ENCODE measurements at regions not wholly inside any gene's neighbourhood (a gene's known extent, or its start where the extent isn't known, plus 50 kb on each side); places are given as distances from the start of the nearest gene placed in this dataset.
"Not testable (repeated sequence)": the region's sequence is repeated elsewhere in the genome, so short reads cannot be mapped to it uniquely, and the experiment has no call there.

DNA sequence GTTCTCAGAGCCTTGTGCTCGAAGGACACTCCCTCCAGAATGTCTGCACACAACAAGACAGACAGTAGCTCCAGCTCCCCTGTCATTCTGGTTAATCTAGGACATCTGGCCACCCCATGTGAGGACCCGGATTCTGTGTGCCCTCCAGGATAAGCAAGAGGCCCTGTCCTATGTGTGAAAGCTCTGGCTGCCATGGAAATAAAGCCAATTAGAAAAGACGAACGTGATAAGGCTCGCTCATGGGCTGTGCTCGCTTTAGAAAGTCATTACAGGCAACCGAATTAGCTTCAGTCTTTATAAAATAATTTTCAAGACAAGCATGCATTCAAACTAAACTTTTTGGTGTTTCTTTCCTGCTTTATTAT, 263.4 kb downstream of the INHBA start:
- Histone ChIP-seq H3K4me3 (ENCODE audit: low read length) (no peak overlapping the region), H3K27me3 (ENCODE audit: control insufficient read depth, insufficient read depth, low read length) (no peaks in the 10 kb centered on the region), H3K36me3 (ENCODE audit: control insufficient read depth, low read depth, low read length) (no peaks in the 10 kb centered on the region), H3K9me3 (ENCODE audit: control insufficient read depth, low read depth, low read length) (no peaks in the 10 kb centered on the region), H3K4me1 (ENCODE audit: control insufficient read depth, low read depth, low read length) (no peaks in the 10 kb centered on the region), H3K9ac (ENCODE audit: low read length) (no peak overlapping the region), H3K27ac (ENCODE audit: low read length) (no peak overlapping the region)

GRCh38 chr7:41438705-41439514, 264.0 kb downstream of the INHBA start:
- H3K9ac ChIP-seq (ENCODE audit: low read length) = no peak overlapping the region
- H3K4me3 ChIP-seq (ENCODE audit: low read length) = no peak overlapping the region
- H3K36me3 ChIP-seq (ENCODE audit: control insufficient read depth, low read depth, low read length) = no peaks in the 10 kb centered on the region
- no peak overlapping the region for H3K27ac ChIP-seq (ENCODE audit: low read length)
- no peaks in the 10 kb centered on the region for H3K4me1 ChIP-seq (ENCODE audit: control insufficient read depth, low read depth, low read length)
- no peaks in the 10 kb centered on the region for H3K27me3 ChIP-seq (ENCODE audit: control insufficient read depth, insufficient read depth, low read length)
- no peaks in the 10 kb centered on the region for H3K9me3 ChIP-seq (ENCODE audit: control insufficient read depth, low read depth, low read length)

GRCh38 chr7:41437257-41438196, 265.4 kb downstream of the INHBA start:
- Histone ChIP-seq H3K9me3 (ENCODE audit: control insufficient read depth, low read depth, low read length) (no peaks in the 10 kb centered on the region), H3K27me3 (ENCODE audit: control insufficient read depth, insufficient read depth, low read length) (no peaks in the 10 kb centered on the region), H3K4me3 (ENCODE audit: low read length) (no peak overlapping the region), H3K9ac (ENCODE audit: low read length) (no peak overlapping the region), H3K4me1 (ENCODE audit: control insufficient read depth, low read depth, low read length) (no peaks in the 10 kb centered on the region), H3K36me3 (ENCODE audit: control insufficient read depth, low read depth, low read length) (no peaks in the 10 kb centered on the region), H3K27ac (ENCODE audit: low read length) (no peak overlapping the region)

DNA sequence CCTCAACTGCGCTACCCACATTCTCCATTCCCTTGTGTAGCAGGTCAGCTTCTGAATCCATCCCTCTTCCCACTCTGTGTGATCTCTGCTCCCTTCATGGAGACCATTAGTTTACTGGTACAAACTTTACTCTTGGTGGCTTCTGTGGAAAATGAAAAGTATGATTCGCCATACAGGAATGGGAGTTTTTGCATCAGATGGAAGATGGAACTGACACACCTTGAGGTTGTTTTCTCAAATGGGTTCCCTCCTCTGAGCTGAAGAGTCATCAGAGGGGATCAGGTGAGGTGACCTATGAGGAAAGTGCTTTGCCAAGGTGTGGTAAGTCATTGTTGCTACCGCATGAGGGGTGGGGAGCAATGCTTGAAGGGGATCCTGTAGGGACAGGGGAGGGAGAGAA, 266.8 kb downstream of the INHBA start:
- no peak overlapping the region for H3K9ac ChIP-seq (ENCODE audit: low read length)
- no peaks in the 10 kb centered on the region for H3K27me3 ChIP-seq (ENCODE audit: control insufficient read depth, insufficient read depth, low read length)
- H3K4me1 ChIP-seq (ENCODE audit: control insufficient read depth, low read depth, low read length) = no peaks in the 10 kb centered on the region
- no peaks in the 10 kb centered on the region for H3K36me3 ChIP-seq (ENCODE audit: control insufficient read depth, low read depth, low read length)
- no peaks in the 10 kb centered on the region for H3K9me3 ChIP-seq (ENCODE audit: control insufficient read depth, low read depth, low read length)
- H3K4me3 ChIP-seq (ENCODE audit: low read length) = no peak overlapping the region
- H3K27ac ChIP-seq (ENCODE audit: low read length) = no peak overlapping the region

DNA sequence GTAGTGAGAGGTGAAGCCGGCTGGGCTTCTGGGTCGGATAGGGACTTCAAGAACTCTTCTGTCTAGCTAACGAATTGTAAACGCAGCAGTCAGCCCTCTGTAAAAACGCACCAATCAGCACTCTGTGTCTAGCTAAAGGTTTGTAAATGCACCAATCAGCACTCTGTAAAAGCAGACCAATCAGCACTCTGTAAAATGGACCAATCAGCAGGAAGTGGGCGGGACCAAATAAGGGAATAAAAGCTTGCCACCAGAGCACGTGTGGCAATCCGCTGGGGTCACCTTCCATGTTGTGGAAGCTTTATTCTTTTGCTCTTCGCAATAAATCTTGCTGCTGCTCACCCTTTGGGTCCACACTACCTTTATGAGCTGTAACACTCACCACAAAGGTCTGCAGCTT, 267.9 kb downstream of the INHBA start:
- H3K9me3 ChIP-seq (ENCODE audit: control insufficient read depth, low read depth, low read length); H3K4me3 ChIP-seq (ENCODE audit: low read length); H3K27me3 ChIP-seq (ENCODE audit: control insufficient read depth, insufficient read depth, low read length); H3K36me3 ChIP-seq (ENCODE audit: control insufficient read depth, low read depth, low read length); H3K9ac ChIP-seq (ENCODE audit: low read length); H3K27ac ChIP-seq (ENCODE audit: low read length); H3K4me1 ChIP-seq (ENCODE audit: control insufficient read depth, low read depth, low read length): not testable (repeated sequence)

DNA sequence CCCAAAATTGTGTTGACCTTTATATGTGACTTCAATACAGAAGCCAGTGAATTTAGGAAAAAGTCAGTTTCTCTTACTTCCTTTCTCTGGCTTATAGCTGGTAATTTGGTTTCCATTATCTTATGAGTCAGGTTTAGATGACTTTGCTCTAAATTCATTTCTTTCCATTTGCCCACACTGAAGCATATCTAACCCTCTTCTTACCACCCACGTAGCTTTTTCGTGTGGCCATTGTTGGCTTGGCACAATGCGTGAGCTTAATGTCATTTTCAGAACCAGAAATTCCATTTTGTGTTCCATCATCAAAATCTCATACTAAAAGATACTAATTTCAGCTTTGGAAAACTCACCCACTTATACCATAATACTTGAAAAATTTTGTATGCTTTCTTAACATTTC, 271.2 kb downstream of the INHBA start:
- Histone ChIP-seq H3K9ac (ENCODE audit: low read length) (no peak overlapping the region), H3K36me3 (ENCODE audit: control insufficient read depth, low read depth, low read length) (no peaks in the 10 kb centered on the region), H3K4me3 (ENCODE audit: low read length) (no peak overlapping the region), H3K27me3 (ENCODE audit: control insufficient read depth, insufficient read depth, low read length) (no peaks in the 10 kb centered on the region), H3K27ac (ENCODE audit: low read length) (no peak overlapping the region), H3K4me1 (ENCODE audit: control insufficient read depth, low read depth, low read length) (no peaks in the 10 kb centered on the region), H3K9me3 (ENCODE audit: control insufficient read depth, low read depth, low read length) (no peaks in the 10 kb centered on the region)

DNA sequence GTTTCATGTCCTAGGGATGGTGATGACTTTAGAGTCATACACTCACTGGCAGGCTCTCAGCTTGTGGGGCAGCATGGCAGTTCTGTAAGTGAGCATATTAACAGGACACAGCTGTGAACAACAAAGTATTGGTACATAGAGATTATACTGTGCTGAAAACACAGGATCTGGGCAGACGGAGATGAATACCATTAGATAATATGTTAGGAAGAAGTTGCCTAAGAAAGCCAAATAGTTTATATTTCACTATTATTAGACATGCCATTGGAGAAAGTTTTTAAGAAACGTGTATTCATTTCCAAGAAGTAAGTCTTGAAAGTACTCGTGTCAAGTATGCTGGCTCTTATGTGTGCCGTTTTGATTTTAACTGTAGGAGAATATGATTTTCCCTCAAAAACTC, 274.5 kb downstream of the INHBA start:
- H3K9ac ChIP-seq (ENCODE audit: low read length) = no peak overlapping the region
- H3K4me3 ChIP-seq (ENCODE audit: low read length) = no peak overlapping the region
- H3K27ac ChIP-seq (ENCODE audit: low read length) = no peak overlapping the region
- no peaks in the 10 kb centered on the region for H3K36me3 ChIP-seq (ENCODE audit: control insufficient read depth, low read depth, low read length)
- no peaks in the 10 kb centered on the region for H3K27me3 ChIP-seq (ENCODE audit: control insufficient read depth, insufficient read depth, low read length)
- no peaks in the 10 kb centered on the region for H3K9me3 ChIP-seq (ENCODE audit: control insufficient read depth, low read depth, low read length)
- no peaks in the 10 kb centered on the region for H3K4me1 ChIP-seq (ENCODE audit: control insufficient read depth, low read depth, low read length)

- Histone ChIP-seq H3K27me3 (ENCODE audit: control insufficient read depth, insufficient read depth, low read length) (no peaks in the 10 kb centered on the region), H3K36me3 (ENCODE audit: control insufficient read depth, low read depth, low read length) (no peaks in the 10 kb centered on the region), H3K9ac (ENCODE audit: low read length) (no peak overlapping the region), H3K4me1 (ENCODE audit: control insufficient read depth, low read depth, low read length) (no peaks in the 10 kb centered on the region), H3K27ac (ENCODE audit: low read length) (no peak overlapping the region), H3K4me3 (ENCODE audit: low read length) (no peak overlapping the region), H3K9me3 (ENCODE audit: control insufficient read depth, low read depth, low read length) (no peaks in the 10 kb centered on the region)
Observed at GRCh38 chr7:41425926-41426325, 277.0 kb downstream of the INHBA start.

DNA sequence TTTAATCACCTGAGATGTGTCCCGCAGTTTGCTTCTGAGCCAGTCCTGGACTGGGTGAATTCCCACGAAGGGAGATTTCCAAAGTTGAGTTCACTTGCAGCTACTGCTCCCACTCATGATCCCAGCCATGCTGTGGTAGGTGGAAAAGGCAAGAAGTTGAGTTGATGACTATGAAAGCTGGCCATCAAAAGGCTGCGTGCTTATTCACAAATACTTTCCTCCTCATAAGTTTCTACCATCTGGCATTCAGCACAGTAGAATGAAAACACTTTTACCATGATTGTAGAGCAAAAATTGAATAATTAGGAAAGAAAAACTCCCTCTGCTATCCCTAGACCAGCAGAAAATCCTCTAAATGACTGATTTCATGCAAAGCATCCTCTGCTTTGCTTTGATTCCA, 281.8 kb downstream of the INHBA start:
- H3K27me3 ChIP-seq (ENCODE audit: control insufficient read depth, insufficient read depth, low read length) = no peaks in the 10 kb centered on the region
- no peaks in the 10 kb centered on the region for H3K4me1 ChIP-seq (ENCODE audit: control insufficient read depth, low read depth, low read length)
- H3K9ac ChIP-seq (ENCODE audit: low read length) = no peak overlapping the region
- H3K4me3 ChIP-seq (ENCODE audit: low read length) = no peak overlapping the region
- no peaks in the 10 kb centered on the region for H3K9me3 ChIP-seq (ENCODE audit: control insufficient read depth, low read depth, low read length)
- no peak overlapping the region for H3K27ac ChIP-seq (ENCODE audit: low read length)
- no peaks in the 10 kb centered on the region for H3K36me3 ChIP-seq (ENCODE audit: control insufficient read depth, low read depth, low read length)

- H3K36me3 ChIP-seq (ENCODE audit: control insufficient read depth, low read depth, low read length) = no peaks in the 10 kb centered on the region
- H3K9me3 ChIP-seq (ENCODE audit: control insufficient read depth, low read depth, low read length) = no peaks in the 10 kb centered on the region
- H3K9ac ChIP-seq (ENCODE audit: low read length) = no peak overlapping the region
- H3K27me3 ChIP-seq (ENCODE audit: control insufficient read depth, insufficient read depth, low read length) = no peaks in the 10 kb centered on the region
- H3K4me3 ChIP-seq (ENCODE audit: low read length) = no peak overlapping the region
- no peaks in the 10 kb centered on the region for H3K4me1 ChIP-seq (ENCODE audit: control insufficient read depth, low read depth, low read length)
- no peak overlapping the region for H3K27ac ChIP-seq (ENCODE audit: low read length)
Observed at GRCh38 chr7:41420421-41420820, 282.5 kb downstream of the INHBA start.

- Histone ChIP-seq H3K9me3 (ENCODE audit: control insufficient read depth, low read depth, low read length) (no peaks in the 10 kb centered on the region), H3K4me3 (ENCODE audit: low read length) (no peak overlapping the region), H3K27me3 (ENCODE audit: control insufficient read depth, insufficient read depth, low read length) (no peaks in the 10 kb centered on the region), H3K9ac (ENCODE audit: low read length) (no peak overlapping the region), H3K36me3 (ENCODE audit: control insufficient read depth, low read depth, low read length) (no peaks in the 10 kb centered on the region), H3K27ac (ENCODE audit: low read length) (no peak overlapping the region), H3K4me1 (ENCODE audit: control insufficient read depth, low read depth, low read length) (no peaks in the 10 kb centered on the region)
Observed at GRCh38 chr7:41418337-41418736, 284.6 kb downstream of the INHBA start.

- Histone ChIP-seq H3K4me1 (ENCODE audit: control insufficient read depth, low read depth, low read length) (no peaks in the 10 kb centered on the region), H3K36me3 (ENCODE audit: control insufficient read depth, low read depth, low read length) (no peaks in the 10 kb centered on the region)
Observed at GRCh38 chr7:41416208-41416595, 286.7 kb downstream of the INHBA start.

More at GRCh38 chr7:41416208-41416595, 286.7 kb downstream of the INHBA start:
- H3K27me3 ChIP-seq (ENCODE audit: control insufficient read depth, insufficient read depth, low read length) = no peaks in the 10 kb centered on the region
- H3K27ac ChIP-seq (ENCODE audit: low read length) = no peak overlapping the region
- no peaks in the 10 kb centered on the region for H3K9me3 ChIP-seq (ENCODE audit: control insufficient read depth, low read depth, low read length)
- H3K9ac ChIP-seq (ENCODE audit: low read length) = no peak overlapping the region
- no peak overlapping the region for H3K4me3 ChIP-seq (ENCODE audit: low read length)
